ENCODE measurements at regions not wholly inside any gene's neighbourhood (a gene's known extent, or its start where the extent isn't known, plus 50 kb on each side); places are given as distances from the start of the nearest gene placed in this dataset.

DNA sequence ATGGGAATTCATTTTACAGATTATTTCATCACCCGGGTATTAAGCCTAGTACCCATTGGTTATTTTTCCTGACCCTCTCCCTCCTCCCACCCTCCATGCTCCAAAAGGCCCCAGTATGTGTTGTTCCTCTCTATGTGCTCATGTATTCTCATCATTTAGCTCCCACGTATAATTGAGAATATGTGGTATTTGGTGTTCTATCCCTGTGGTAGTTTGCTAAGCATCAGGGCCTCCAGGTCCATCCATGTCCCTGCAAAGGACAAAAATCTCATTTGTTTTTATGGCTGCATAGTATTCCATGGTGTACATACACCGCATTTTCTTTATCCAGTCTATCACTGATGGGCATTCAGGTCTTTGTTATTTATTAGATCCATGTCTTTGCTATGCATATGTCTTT lies 894.1 kb upstream of the MIR17HG start:
- no peak overlapping the region for H3K4me3 ChIP-seq (ENCODE audit: low read depth, low read length)
- no peaks in the 10 kb centered on the region for H3K4me1 ChIP-seq
- H3K4me2 ChIP-seq (ENCODE audit: low read length) = no peak overlapping the region
- H3K9me3 ChIP-seq (ENCODE audit: control insufficient read depth, low read length) = no peaks in the 10 kb centered on the region
- H3K79me2 ChIP-seq = no peaks in the 10 kb centered on the region
- H3K27me3 ChIP-seq (ENCODE audit: control insufficient read depth, insufficient read depth, low read length) = no peaks in the 10 kb centered on the region
- H2AFZ ChIP-seq = no peak overlapping the region
- TF ChIP-seq, protein P1, sequence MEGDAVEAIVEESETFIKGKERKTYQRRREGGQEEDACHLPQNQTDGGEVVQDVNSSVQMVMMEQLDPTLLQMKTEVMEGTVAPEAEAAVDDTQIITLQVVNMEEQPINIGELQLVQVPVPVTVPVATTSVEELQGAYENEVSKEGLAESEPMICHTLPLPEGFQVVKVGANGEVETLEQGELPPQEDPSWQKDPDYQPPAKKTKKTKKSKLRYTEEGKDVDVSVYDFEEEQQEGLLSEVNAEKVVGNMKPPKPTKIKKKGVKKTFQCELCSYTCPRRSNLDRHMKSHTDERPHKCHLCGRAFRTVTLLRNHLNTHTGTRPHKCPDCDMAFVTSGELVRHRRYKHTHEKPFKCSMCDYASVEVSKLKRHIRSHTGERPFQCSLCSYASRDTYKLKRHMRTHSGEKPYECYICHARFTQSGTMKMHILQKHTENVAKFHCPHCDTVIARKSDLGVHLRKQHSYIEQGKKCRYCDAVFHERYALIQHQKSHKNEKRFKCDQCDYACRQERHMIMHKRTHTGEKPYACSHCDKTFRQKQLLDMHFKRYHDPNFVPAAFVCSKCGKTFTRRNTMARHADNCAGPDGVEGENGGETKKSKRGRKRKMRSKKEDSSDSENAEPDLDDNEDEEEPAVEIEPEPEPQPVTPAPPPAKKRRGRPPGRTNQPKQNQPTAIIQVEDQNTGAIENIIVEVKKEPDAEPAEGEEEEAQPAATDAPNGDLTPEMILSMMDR (IDR thresholded peaks at IDR 0.05) = no peak
- H3K9ac ChIP-seq = no peak overlapping the region
- no peaks in the 10 kb centered on the region for H3K36me3 ChIP-seq (ENCODE audit: control insufficient read depth, insufficient read depth, low read length)
- H3K27ac ChIP-seq = no peak overlapping the region

DNA sequence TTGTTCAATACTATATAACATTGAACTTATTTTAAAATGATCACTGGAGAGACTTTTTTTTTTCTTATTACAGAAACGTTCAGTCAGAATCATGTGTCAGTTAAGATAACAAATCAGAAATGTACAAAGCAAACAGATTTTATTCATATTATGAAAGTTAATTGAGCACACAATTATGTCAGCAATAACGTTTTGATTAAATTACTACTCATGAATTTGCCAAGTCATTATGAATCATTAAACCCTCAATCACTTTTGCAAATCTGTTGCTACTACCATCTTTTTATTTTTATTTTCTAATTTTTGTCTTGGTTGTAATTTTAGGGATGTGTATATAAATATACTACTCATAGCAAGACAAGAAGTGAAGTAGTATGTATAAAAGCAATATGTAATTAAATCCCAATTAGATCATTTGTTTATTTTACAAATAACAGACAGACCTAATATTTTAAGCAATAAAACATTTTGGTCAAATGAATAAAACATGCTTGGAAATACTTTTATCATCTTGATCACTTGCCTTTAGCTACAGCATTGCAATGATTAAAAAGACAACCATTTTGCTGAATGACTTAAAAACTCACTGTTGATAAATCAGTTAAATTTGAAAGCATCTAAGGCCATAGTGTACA lies 893.4 kb upstream of the MIR17HG start:
- no peaks in the 10 kb centered on the region for H3K79me2 ChIP-seq
- H2AFZ ChIP-seq = no peak overlapping the region
- no peak overlapping the region for H3K4me3 ChIP-seq (ENCODE audit: low read depth, low read length)
- H3K27ac ChIP-seq = no peak overlapping the region
- H3K9me3 ChIP-seq (ENCODE audit: control insufficient read depth, low read length) = no peaks in the 10 kb centered on the region
- H3K36me3 ChIP-seq (ENCODE audit: control insufficient read depth, insufficient read depth, low read length) = no peaks in the 10 kb centered on the region
- no peak overlapping the region for H3K9ac ChIP-seq
- no peaks in the 10 kb centered on the region for H3K4me1 ChIP-seq
- H3K4me2 ChIP-seq (ENCODE audit: low read length) = no peak overlapping the region
- TF ChIP-seq, protein P1 (IDR thresholded peaks at IDR 0.05) = no peak
- H3K27me3 ChIP-seq (ENCODE audit: control insufficient read depth, insufficient read depth, low read length) = no peaks in the 10 kb centered on the region

DNA sequence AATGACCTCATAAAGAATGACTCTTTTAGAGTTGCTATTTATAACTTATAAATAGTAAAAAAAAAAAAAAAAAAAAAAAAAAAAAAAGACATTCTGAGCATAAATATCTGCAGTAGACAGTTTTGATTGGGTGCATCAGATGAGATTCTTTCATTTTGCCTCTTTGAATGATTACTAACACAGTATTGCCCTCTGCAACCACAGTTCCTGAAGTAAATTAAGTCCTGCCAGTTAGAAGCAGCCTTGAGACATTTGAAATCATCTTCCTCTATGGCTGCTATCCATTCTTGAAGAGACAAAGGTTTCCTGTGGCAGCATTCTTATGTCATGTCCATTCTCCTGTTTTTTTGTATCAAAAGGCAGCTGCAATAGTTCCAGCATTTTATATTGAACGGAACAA lies 892.4 kb upstream of the MIR17HG start:
- Histone ChIP-seq H3K4me2 (ENCODE audit: low read length) (no peak overlapping the region), H3K9ac (no peak overlapping the region), H3K79me2 (no peaks in the 10 kb centered on the region), H3K27ac (no peak overlapping the region), H3K4me3 (ENCODE audit: low read depth, low read length) (no peak overlapping the region), H3K27me3 (ENCODE audit: control insufficient read depth, insufficient read depth, low read length) (no peaks in the 10 kb centered on the region), H3K36me3 (ENCODE audit: control insufficient read depth, insufficient read depth, low read length) (no peaks in the 10 kb centered on the region), H2AFZ (no peak overlapping the region), H3K4me1 (no peaks in the 10 kb centered on the region), H3K9me3 (ENCODE audit: control insufficient read depth, low read length) (no peaks in the 10 kb centered on the region)
- TF ChIP-seq, protein P1 (IDR thresholded peaks at IDR 0.05) = no peak

DNA sequence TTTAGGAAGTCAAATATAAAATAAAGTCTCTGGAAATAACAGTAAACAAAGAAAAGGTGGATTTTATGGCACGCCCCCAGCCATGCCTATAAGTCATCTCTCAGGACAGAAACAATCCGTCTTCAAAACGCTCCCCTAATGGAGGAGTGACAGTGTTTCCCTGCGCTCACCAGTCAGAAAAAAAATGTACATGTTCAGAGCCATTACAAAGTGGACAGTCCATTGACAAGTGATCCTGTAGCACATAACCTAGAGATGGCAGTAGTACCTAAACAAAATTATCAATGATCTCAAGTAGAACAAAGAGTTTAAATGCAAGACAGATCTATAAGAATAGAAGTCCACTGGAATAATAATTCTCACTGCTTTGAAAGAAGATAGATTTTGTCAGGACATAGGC lies 891.7 kb upstream of the MIR17HG start:
- H3K9me3 ChIP-seq (ENCODE audit: control insufficient read depth, low read length) = no peaks in the 10 kb centered on the region
- no peaks in the 10 kb centered on the region for H3K4me1 ChIP-seq
- H3K36me3 ChIP-seq (ENCODE audit: control insufficient read depth, insufficient read depth, low read length) = no peaks in the 10 kb centered on the region
- H3K4me3 ChIP-seq (ENCODE audit: low read depth, low read length) = no peak overlapping the region
- no peaks in the 10 kb centered on the region for H3K79me2 ChIP-seq
- no peak overlapping the region for H3K4me2 ChIP-seq (ENCODE audit: low read length)
- H3K9ac ChIP-seq = no peak overlapping the region
- H2AFZ ChIP-seq = no peak overlapping the region
- H3K27ac ChIP-seq = no peak overlapping the region
- TF ChIP-seq, protein P1 (IDR thresholded peaks at IDR 0.05) = no peak
- no peaks in the 10 kb centered on the region for H3K27me3 ChIP-seq (ENCODE audit: control insufficient read depth, insufficient read depth, low read length)

DNA sequence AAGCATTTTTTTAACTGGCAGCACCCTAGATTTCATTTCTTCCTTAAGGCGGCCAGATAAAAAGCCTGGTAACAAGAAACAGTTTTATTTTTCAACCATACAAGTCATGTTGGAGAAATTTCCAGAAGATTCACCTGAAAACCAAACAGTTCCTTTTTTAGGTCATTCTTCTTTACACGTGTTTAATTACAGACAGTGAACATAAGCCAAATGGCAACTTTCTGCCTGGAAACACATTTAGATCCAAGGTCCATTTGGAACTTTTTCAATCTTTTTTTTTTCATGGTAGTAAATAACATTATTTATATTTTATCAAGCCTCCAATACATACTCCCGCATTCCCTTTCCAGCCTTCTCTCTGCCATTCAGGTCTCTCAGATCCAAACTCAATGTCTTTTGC lies 886.1 kb upstream of the MIR17HG start:
- H3K27me3 ChIP-seq (ENCODE audit: control insufficient read depth, insufficient read depth, low read length) = no peaks in the 10 kb centered on the region
- TF ChIP-seq, protein P1 (IDR thresholded peaks at IDR 0.05) = no peak
- H3K27ac ChIP-seq = no peak overlapping the region
- H3K9me3 ChIP-seq (ENCODE audit: control insufficient read depth, low read length) = no peaks in the 10 kb centered on the region
- no peaks in the 10 kb centered on the region for H3K79me2 ChIP-seq
- no peak overlapping the region for H2AFZ ChIP-seq
- no peak overlapping the region for H3K4me3 ChIP-seq (ENCODE audit: low read depth, low read length)
- H3K4me2 ChIP-seq (ENCODE audit: low read length) = no peak overlapping the region
- no peaks in the 10 kb centered on the region for H3K4me1 ChIP-seq
- no peak overlapping the region for H3K9ac ChIP-seq
- no peaks in the 10 kb centered on the region for H3K36me3 ChIP-seq (ENCODE audit: control insufficient read depth, insufficient read depth, low read length)

Data from parathyroid adenoma (tissue), 2 donors.